H9 (cell line): ENCODE measurements at regions not wholly inside any gene's neighbourhood (a gene's known extent, or its start where the extent isn't known, plus 50 kb on each side); places are given as distances from the start of the nearest gene placed in this dataset.

Experiments used
- DNase-seq: peaks from one replicate; pipeline ENCODE4 v3.0.0-alpha.2; 2017
- H2AFZ ChIP-seq: one replicate; pipeline ENCODE4 v1.6.1; 2013; ENCODE audit warnings: mild to moderate bottlenecking, low read length, control low read depth, moderate library complexity
- H2AK5ac ChIP-seq: 2 replicates; pipeline ENCODE4 v1.6.1; 2013; ENCODE audit warnings: low read length, control low read depth, mixed read lengths; ENCODE audit not compliant: insufficient read length
- H2BK120ac ChIP-seq: one replicate; pipeline ENCODE4 v1.6.1; 2013; ENCODE audit warnings: low read depth, mild to moderate bottlenecking, low read length, control low read depth, inconsistent platforms; ENCODE audit not compliant: poor library complexity, severe bottlenecking
- H2BK12ac ChIP-seq: 2 replicates; pipeline ENCODE4 v1.6.1; 2013; ENCODE audit warnings: low read length, control low read depth, mixed read lengths, low read depth; ENCODE audit not compliant: insufficient read length
- H2BK15ac ChIP-seq: 2 replicates; pipeline ENCODE4 v1.6.1; 2013; ENCODE audit warnings: low read depth, low read length, control low read depth
- H2BK20ac ChIP-seq: one replicate; pipeline ENCODE4 v1.6.1; 2013; ENCODE audit warnings: low read depth, mild to moderate bottlenecking, low read length, control low read depth, inconsistent platforms; ENCODE audit not compliant: poor library complexity, severe bottlenecking
- H2BK5ac ChIP-seq: 2 replicates; pipeline ENCODE4 v1.6.1; 2013; ENCODE audit warnings: low read length, control low read depth, mixed read lengths; ENCODE audit not compliant: insufficient read length
- H3K14ac ChIP-seq: 2 replicates; pipeline ENCODE4 v1.6.1; 2013; ENCODE audit warnings: low read length, control low read depth; ENCODE audit not compliant: insufficient read depth
- H3K18ac ChIP-seq: 2 replicates; pipeline ENCODE4 v1.6.1; 2013; ENCODE audit warnings: low read depth, mild to moderate bottlenecking, mixed read lengths, low read length, control low read depth; ENCODE audit not compliant: insufficient read length
- H3K23ac ChIP-seq: 2 replicates; pipeline ENCODE4 v1.6.1; 2013; ENCODE audit warnings: low read length, control low read depth, mixed read lengths, low read depth; ENCODE audit not compliant: insufficient read length
- H3K23me2 ChIP-seq: 2 replicates; pipeline ENCODE4 v1.6.1; 2013; ENCODE audit warnings: low read depth, mild to moderate bottlenecking, mixed read lengths, low read length, control low read depth; ENCODE audit not compliant: insufficient read length, poor library complexity, severe bottlenecking
- H3K27ac ChIP-seq: 2 replicates; pipeline ENCODE4 v1.5.1; 2013; ENCODE audit warnings: low read length, control low read depth, mixed read lengths, low read depth; ENCODE audit not compliant: insufficient read length
- H3K27me3 ChIP-seq: 2 replicates; pipeline ENCODE4 v1.6.1; 2013; ENCODE audit warnings: low read length, control low read depth, inconsistent platforms; ENCODE audit not compliant: insufficient read depth
- H3K4ac ChIP-seq: 2 replicates; pipeline ENCODE4 v1.6.1; 2013; ENCODE audit warnings: low read depth, mild to moderate bottlenecking, control low read depth, inconsistent platforms, low read length, moderate library complexity
- H3K4me1 ChIP-seq: 2 replicates; pipeline ENCODE4 v1.6.1; 2013; ENCODE audit warnings: low read length, control low read depth, inconsistent platforms; ENCODE audit not compliant: insufficient read depth
- H3K4me2 ChIP-seq: 2 replicates; pipeline ENCODE4 v1.6.1; 2013; ENCODE audit warnings: low read length, control low read depth, mixed read lengths; ENCODE audit not compliant: insufficient read length, insufficient read depth
- H3K56ac ChIP-seq: 2 replicates; pipeline ENCODE4 v1.6.1; 2013; ENCODE audit warnings: low read depth, mild to moderate bottlenecking, mixed read lengths, low read length, control low read depth; ENCODE audit not compliant: insufficient read length
- H3K79me1 ChIP-seq: 2 replicates; pipeline ENCODE4 v1.6.1; 2013; ENCODE audit warnings: low read depth, mild to moderate bottlenecking, moderate library complexity, low read length, control low read depth, inconsistent platforms; ENCODE audit not compliant: insufficient read depth, poor library complexity, severe bottlenecking
- H3K79me2 ChIP-seq: 2 replicates; pipeline ENCODE4 v1.6.1; 2013; ENCODE audit warnings: low read length, control low read depth, inconsistent platforms; ENCODE audit not compliant: insufficient read depth
- H3K9ac ChIP-seq: 2 replicates; pipeline ENCODE4 v1.6.1; 2013; ENCODE audit warnings: low read length, control low read depth, mixed read lengths; ENCODE audit not compliant: insufficient read length; ENCODE audit errors: extremely low read depth
- H3K9me3 ChIP-seq: one replicate; pipeline ENCODE4 v1.6.1; 2013; ENCODE audit warnings: low read depth, low read length, inconsistent platforms; ENCODE audit not compliant: control insufficient read depth
- H3T11ph ChIP-seq: one replicate; pipeline ENCODE4 v1.6.1; 2013; ENCODE audit warnings: mild to moderate bottlenecking, low read length, control low read depth, inconsistent platforms
- H4K20me1 ChIP-seq: one replicate; pipeline ENCODE4 v1.6.1; 2013; ENCODE audit not compliant: control insufficient read depth, insufficient read length, insufficient read depth
- H4K5ac ChIP-seq: 2 replicates; pipeline ENCODE4 v1.6.1; 2013; ENCODE audit warnings: low read depth, mild to moderate bottlenecking, mixed read lengths, low read length, control low read depth; ENCODE audit not compliant: insufficient read length
- H4K8ac ChIP-seq: replicated peaks from 2 replicates; pipeline ENCODE4 v1.6.1; 2013; ENCODE audit warnings: low read length, control low read depth, mixed read lengths, low read depth; ENCODE audit not compliant: insufficient read length
- H4K91ac ChIP-seq: 2 replicates; pipeline ENCODE4 v1.6.1; 2013; ENCODE audit warnings: low read depth, mild to moderate bottlenecking, moderate library complexity, mixed read lengths, low read length, control low read depth; ENCODE audit not compliant: insufficient read length
- H3K27ac Mint-ChIP-seq, 3 experiments: 2 replicates in 2 of 3; 3 replicates in 1 of 3; pipeline ENCODE4 v1.8.0; 2020 to 2021; ENCODE audit warnings: mixed read lengths in 3 of 3, mild to moderate bottlenecking in 1 of 3, moderate library complexity in 1 of 3
- H3K27me3 Mint-ChIP-seq: 2 replicates; pipeline ENCODE4 v1.8.0; 2021; ENCODE audit warnings: low read depth, mild to moderate bottlenecking, moderate library complexity, mixed read lengths
- H3K36me3 Mint-ChIP-seq, 3 experiments: 2 replicates in 2 of 3; 3 replicates in 1 of 3; pipeline ENCODE4 v1.8.0; 2020 to 2021; ENCODE audit warnings: low read depth in 3 of 3, mixed read lengths in 3 of 3; ENCODE audit not compliant: insufficient read depth in 1 of 3
- H3K4me1 Mint-ChIP-seq, 2 experiments: 2 replicates each; pipeline ENCODE4 v1.8.0; 2020; ENCODE audit warnings: mixed read lengths in 2 of 2
- H3K4me3 Mint-ChIP-seq, 2 experiments: 2 replicates in 1 of 2; 3 replicates in 1 of 2; pipeline ENCODE4 v1.8.0; 2020 to 2021; ENCODE audit warnings: mild to moderate bottlenecking in 2 of 2, mixed read lengths in 2 of 2, moderate library complexity in 1 of 2
- H3K9me3 Mint-ChIP-seq, 2 experiments: 2 replicates in 1 of 2; 3 replicates in 1 of 2; pipeline ENCODE4 v1.8.0; 2020; ENCODE audit warnings: mild to moderate bottlenecking in 2 of 2, mixed read lengths in 2 of 2, moderate library complexity in 1 of 2
- WGBS: extraction: QIAGEN DNeasy Blood & Tissue Kit; methylation state at CpG from one replicate; pipeline ENCODE4 v1.1.7; 2013; ENCODE audit warnings: missing lambda C conversion rate, low lambda C conversion rate, mixed read lengths; ENCODE audit not compliant: insufficient read length; ENCODE audit errors: extremely low coverage; 5-methylcytosine and 5-hydroxymethylcytosine counted together
- TF ChIP-seq, protein P1 (sequence below): fragments of 200-600 bp; sonication (generic); conservative IDR thresholded peaks from 3 replicates; pipeline ENCODE4 v1.8.0; 2021; ENCODE audit warnings: antibody characterized with exemption, mild to moderate bottlenecking

- Mint-ChIP-seq H3K4me3 (no peak overlapping the region), H3K4me1 (peaks cover 3% of the 10 kb centered on the region in 2 experiments; a peak in 3 of 4 replicates), H3K36me3 (peaks cover 7 to 26% (median 8%) of the 10 kb centered on the region in 3 experiments; a peak in 6 of 7 replicates), H3K27me3 (peaks cover 3% of the 10 kb centered on the region), H3K9me3 (peaks cover 8 to 12% of the 10 kb centered on the region in 2 experiments), H3K27ac (no peak overlapping the region)
- Histone ChIP-seq H4K5ac (no peak overlapping the region), H3K14ac (no peak overlapping the region), H2BK20ac (no peak overlapping the region), H2BK120ac (no peak overlapping the region), H3K79me2 (no peaks in the 10 kb centered on the region), H3K23me2 (no peaks in the 10 kb centered on the region), H3T11ph (no peak overlapping the region), H3K9me3 (no peaks in the 10 kb centered on the region), H3K27me3 (no peaks in the 10 kb centered on the region), H4K20me1 (no peaks in the 10 kb centered on the region), H2BK12ac (no peak overlapping the region), H4K91ac (no peak overlapping the region), H3K4me1 (no peaks in the 10 kb centered on the region), H2AK5ac (no peak overlapping the region), H3K9ac (no peak overlapping the region), H4K8ac (no peak overlapping the region), H3K56ac (no peak overlapping the region), H3K18ac (no peak overlapping the region), H3K23ac (no peak overlapping the region), H3K79me1 (no peaks in the 10 kb centered on the region), H3K4ac (no peak overlapping the region), H3K27ac (no peak overlapping the region), H3K4me2 (no peak overlapping the region), H2BK15ac (no peak overlapping the region), H2BK5ac (no peak overlapping the region), H2AFZ (no peak overlapping the region)
- DNase-seq, result no peak
- TF ChIP-seq, protein P1, sequence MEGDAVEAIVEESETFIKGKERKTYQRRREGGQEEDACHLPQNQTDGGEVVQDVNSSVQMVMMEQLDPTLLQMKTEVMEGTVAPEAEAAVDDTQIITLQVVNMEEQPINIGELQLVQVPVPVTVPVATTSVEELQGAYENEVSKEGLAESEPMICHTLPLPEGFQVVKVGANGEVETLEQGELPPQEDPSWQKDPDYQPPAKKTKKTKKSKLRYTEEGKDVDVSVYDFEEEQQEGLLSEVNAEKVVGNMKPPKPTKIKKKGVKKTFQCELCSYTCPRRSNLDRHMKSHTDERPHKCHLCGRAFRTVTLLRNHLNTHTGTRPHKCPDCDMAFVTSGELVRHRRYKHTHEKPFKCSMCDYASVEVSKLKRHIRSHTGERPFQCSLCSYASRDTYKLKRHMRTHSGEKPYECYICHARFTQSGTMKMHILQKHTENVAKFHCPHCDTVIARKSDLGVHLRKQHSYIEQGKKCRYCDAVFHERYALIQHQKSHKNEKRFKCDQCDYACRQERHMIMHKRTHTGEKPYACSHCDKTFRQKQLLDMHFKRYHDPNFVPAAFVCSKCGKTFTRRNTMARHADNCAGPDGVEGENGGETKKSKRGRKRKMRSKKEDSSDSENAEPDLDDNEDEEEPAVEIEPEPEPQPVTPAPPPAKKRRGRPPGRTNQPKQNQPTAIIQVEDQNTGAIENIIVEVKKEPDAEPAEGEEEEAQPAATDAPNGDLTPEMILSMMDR, result no peak
- no CpG with 5 or more reads among the region's 3 CpGs for WGBS
Measured at GRCh38 chr11:116343270-116343669, 429.5 kb downstream of the BUD13 start.
